HepG2 (cell line): ENCODE measurements at regions not wholly inside any gene's neighbourhood (a gene's known extent, or its start where the extent isn't known, plus 50 kb on each side); places are given as distances from the start of the nearest gene placed in this dataset.

ENCODE experiments used
- ATAC-seq: fragments of 200-7000 bp; cut with Tn5 transposase; 3 replicates; pipeline ENCODE4 v1.9.1; 2020; ENCODE audit warnings: mild to moderate bottlenecking, moderate library complexity
- BruUV-seq: library from RNA; stranded (reverse); fragments of 400-500 nt; replicated peaks from 2 replicates; lab custom pipeline; 2021; lab: Mats Ljungman, UMichigan
- CTCF ChIA-PET: fragments of 300-600 bp; formaldehyde crosslinking; extraction: SDS; loops from one replicate; lab custom pipeline; 2021; ENCODE audit warnings: low total read pairs, inconsistent platforms, low intra/inter-chr PET ratio; lab: Yijun Ruan, JAX
- POLR2A ChIA-PET: fragments of 350-600 bp; sonication (Branson Sonifier 250); formaldehyde crosslinking; loops from one replicate; lab custom pipeline; 2020; ENCODE audit warnings: antibody characterized with exemption, inconsistent platforms; lab: Yijun Ruan, JAX
- DNase-seq: peaks from one replicate; pipeline ENCODE4 v3.0.0-alpha.2; 2015; ENCODE audit warnings: low spot score
- FAIRE-seq: peaks from 3 replicates; lab custom pipeline; 2011; peaks lifted over from hg19 to GRCh38; lab: Jason Lieb, UNC
- H2AFZ ChIP-seq: one replicate; pipeline ENCODE4 v1.6.1; 2011; ENCODE audit warnings: low read length, inconsistent platforms
- H3K27ac ChIP-seq: fragments of 300-600 bp; 3 replicates; pipeline ENCODE4 v1.8.0; 2011; ENCODE audit warnings: mixed run types, mild to moderate bottlenecking, mixed read lengths, low read length, inconsistent platforms; ENCODE audit not compliant: insufficient read depth; ENCODE audit errors: extremely low read length
- H3K27me3 ChIP-seq, 2 experiments: fragments of 200-600 bp in 1 of 2; 2 replicates in 1 of 2; 3 replicates in 1 of 2; pipeline versions ENCODE4 v1.6.0 to v1.8.0; 2011; ENCODE audit warnings: low read length in 2 of 2, mild to moderate bottlenecking in 2 of 2, moderate library complexity in 2 of 2, inconsistent platforms in 1 of 2; ENCODE audit not compliant: insufficient read depth in 2 of 2, control insufficient read depth in 1 of 2
- H3K36me3 ChIP-seq, 2 experiments: fragments of 200-600 bp in 1 of 2; replicated peaks in 1 of 2; 2 replicates in 1 of 2; 3 replicates in 1 of 2; pipeline versions ENCODE4 v1.5.1 to v1.8.0; 2011; ENCODE audit warnings: low read length in 2 of 2, inconsistent platforms in 1 of 2; ENCODE audit not compliant: insufficient read depth in 2 of 2, control insufficient read depth in 1 of 2
- H3K4me1 ChIP-seq: 2 replicates; pipeline ENCODE4 v1.5.1; 2012; ENCODE audit warnings: low read length, inconsistent platforms; ENCODE audit not compliant: insufficient read depth
- H3K4me2 ChIP-seq: 2 replicates; pipeline ENCODE4 v1.6.0; 2011; ENCODE audit warnings: low read depth, low read length, inconsistent platforms
- H3K4me3 ChIP-seq, 3 experiments: fragments of 200-600 bp in 1 of 3; sonication (generic), shearing (Covaris generic) in 1 of 3; replicated peaks in 1 of 3; 2 replicates each; pipeline ENCODE4 v1.5.1; 2011 to 2016; ENCODE audit warnings: low read length in 3 of 3, inconsistent platforms in 2 of 3, low read depth in 2 of 3, mild to moderate bottlenecking in 2 of 3, control low read depth in 1 of 3, mixed read lengths in 1 of 3; ENCODE audit not compliant: insufficient read depth in 1 of 3
- H3K79me2 ChIP-seq: one replicate; pipeline ENCODE4 v1.6.1; 2011; ENCODE audit warnings: low read length, inconsistent platforms; ENCODE audit not compliant: insufficient read depth
- H3K9ac ChIP-seq: 2 replicates; pipeline ENCODE4 v1.6.0; 2011; ENCODE audit warnings: mild to moderate bottlenecking, low read depth, low read length, inconsistent platforms; ENCODE audit not compliant: insufficient read depth
- H3K9me3 ChIP-seq: 2 replicates; pipeline ENCODE4 v1.5.1; 2012; ENCODE audit warnings: mild to moderate bottlenecking, low read length
- H4K20me1 ChIP-seq: 2 replicates; pipeline ENCODE4 v1.6.0; 2011; ENCODE audit warnings: inconsistent platforms, mild to moderate bottlenecking, low read length, moderate library complexity; ENCODE audit not compliant: insufficient read depth
- ELF4 ChIP-seq: sonication (generic); formaldehyde crosslinking; IDR thresholded peaks from 2 replicates; pipeline ENCODE4 v1.5.0; 2020; ENCODE audit warnings: missing genetic modification reagents, mild to moderate bottlenecking, moderate library complexity, borderline replicate concordance
- FOXK1 ChIP-seq: sonication (generic); formaldehyde crosslinking; IDR thresholded peaks from 2 replicates; pipeline ENCODE4 v1.4.0; 2020; ENCODE audit warnings: low read depth, missing genetic modification reagents, borderline replicate concordance
- GFI1 ChIP-seq: sonication (generic); formaldehyde crosslinking; IDR thresholded peaks from 2 replicates; pipeline ENCODE4 v1.5.0; 2020; ENCODE audit warnings: missing genetic modification reagents, mild to moderate bottlenecking, borderline replicate concordance
- HNF4G ChIP-seq, 2 experiments: sonication (generic) in 1 of 2; formaldehyde crosslinking in 1 of 2; IDR thresholded peaks; 2 replicates each; pipeline versions ENCODE4 v1.4.0 to v1.6.1; 2011 to 2020; ENCODE audit warnings: borderline replicate concordance in 2 of 2, low read depth in 2 of 2, mild to moderate bottlenecking in 2 of 2, low read length in 1 of 2, missing genetic modification reagents in 1 of 2, moderate library complexity in 1 of 2
- JDP2 ChIP-seq: sonication (generic); formaldehyde crosslinking; IDR thresholded peaks from 2 replicates; pipeline ENCODE4 v1.8.1; 2022; ENCODE audit warnings: missing genetic modification reagents, borderline replicate concordance
- MLLT10 ChIP-seq: sonication (generic); formaldehyde crosslinking; IDR thresholded peaks from 2 replicates; pipeline ENCODE4 v1.4.0; 2020; ENCODE audit warnings: missing genetic modification reagents
- MXD4 ChIP-seq: IDR thresholded peaks from 2 replicates; pipeline ENCODE4 v1.6.1; 2016; ENCODE audit warnings: mild to moderate bottlenecking, missing biosample characterization, missing genetic modification reagents
- REST ChIP-seq, 2 experiments: IDR thresholded peaks; 2 replicates each; pipeline ENCODE4 v1.6.1; 2011 to 2012; ENCODE audit warnings: low read length in 2 of 2, borderline replicate concordance in 1 of 2, low read depth in 1 of 2, mild to moderate bottlenecking in 1 of 2, moderate library complexity in 1 of 2
- RORA ChIP-seq: sonication (generic); formaldehyde crosslinking; IDR thresholded peaks from 2 replicates; pipeline ENCODE4 v1.5.0; 2020; ENCODE audit warnings: mild to moderate bottlenecking, missing genetic modification reagents, moderate library complexity
- TOE1 ChIP-seq: sonication (generic); formaldehyde crosslinking; IDR thresholded peaks from 2 replicates; pipeline ENCODE4 v1.4.0; 2020; ENCODE audit warnings: mild to moderate bottlenecking, missing genetic modification reagents
- ZBTB20 ChIP-seq: sonication (generic); formaldehyde crosslinking; IDR thresholded peaks from 2 replicates; pipeline ENCODE4 v1.8.1; 2023; ENCODE audit warnings: missing genetic modification reagents, low read depth, mild to moderate bottlenecking, borderline replicate concordance
- ZKSCAN8 ChIP-seq: IDR thresholded peaks from 2 replicates; pipeline ENCODE4 v1.6.1; 2016; ENCODE audit warnings: borderline replicate concordance, missing genetic modification reagents, missing compliant biosample characterization
- ZNF746 ChIP-seq: sonication (generic); formaldehyde crosslinking; IDR thresholded peaks from 2 replicates; pipeline ENCODE4 v1.8.0; 2022; ENCODE audit warnings: mild to moderate bottlenecking, missing genetic modification reagents
- ZNF761 ChIP-seq: sonication (generic); formaldehyde crosslinking; conservative IDR thresholded peaks from 2 replicates; pipeline ENCODE4 v1.4.0; 2020; ENCODE audit warnings: mild to moderate bottlenecking, missing genetic modification reagents
- ZZZ3 ChIP-seq: sonication (generic); formaldehyde crosslinking; IDR thresholded peaks from 2 replicates; pipeline ENCODE4 v1.4.0; 2020; ENCODE audit warnings: missing genetic modification reagents, mild to moderate bottlenecking, borderline replicate concordance
- WGBS: methylation state at CpG from one replicate; pipeline ENCODE4 v1.1.6; 2017; ENCODE audit warnings: low lambda C conversion rate; 5-methylcytosine and 5-hydroxymethylcytosine counted together
- in situ Hi-C: cut with HindIII; loops from 2 replicates; pipeline ENCODE4 v1.10.0; 2017; ENCODE audit warnings: low pct_unique_long_range_greater_than_20kb; ENCODE audit not compliant: extremely low pct_ligation_motif_present
- intact Hi-C: fragments of 100-400 bp; cut with micrococcal nuclease; formaldehyde crosslinking; loops from one replicate; pipeline ENCODE4 v1.10.0; 2022; ENCODE audit not compliant: unreplicated experiment
- TF ChIP-seq, protein P1 (sequence below): sonication (generic); formaldehyde crosslinking; IDR thresholded peaks from 2 replicates; pipeline ENCODE4 v1.8.1; 2023; ENCODE audit warnings: missing genetic modification reagents, mild to moderate bottlenecking, borderline replicate concordance

GRCh38 chr4:27154706-27155105 is 294.1 kb downstream of the STIM2 start:
- no peaks in the 10 kb centered on the region for H3K9me3 ChIP-seq
- no peak overlapping the region for H3K9ac ChIP-seq
- no peaks in the 10 kb centered on the region for H3K79me2 ChIP-seq
- ATAC-seq (no peak), DNase-seq (no peak), FAIRE-seq (no peak)
- no peak overlapping the region for H3K27ac ChIP-seq
- no peak overlapping the region for H3K4me2 ChIP-seq
- TF ChIP-seq MLLT10 (no peak), ZZZ3 (CRISPR knock-in tag) (no peak), RORA (CRISPR knock-in tag) (no peak), TOE1 (CRISPR knock-in tag) (no peak), MXD4 (CRISPR knock-in tag) (no peak), ELF4 (no peak), ZKSCAN8 (no peak), JDP2 (CRISPR knock-in tag) (no peak)
- TF ChIP-seq, protein P1, sequence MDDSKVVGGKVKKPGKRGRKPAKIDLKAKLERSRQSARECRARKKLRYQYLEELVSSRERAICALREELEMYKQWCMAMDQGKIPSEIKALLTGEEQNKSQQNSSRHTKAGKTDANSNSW (CRISPR knock-in tag) = no peak
- CTCF ChIA-PET = no interaction called here
- 0% methylated on average over 3 of the region's 3 CpGs for WGBS
- BruUV-seq = no TSS peak
- H4K20me1 ChIP-seq = no peaks in the 10 kb centered on the region
- H3K27me3 ChIP-seq = no peaks in the 10 kb centered on the region
- no peak overlapping the region for H2AFZ ChIP-seq
- H3K4me1 ChIP-seq = no peaks in the 10 kb centered on the region
- H3K4me3 ChIP-seq = no peak overlapping the region
- H3K36me3 ChIP-seq = no peaks in the 10 kb centered on the region
- POLR2A ChIA-PET = no interaction called here
- intact Hi-C loops (no loop called here), in situ Hi-C loops (no loop called here)

DNA sequence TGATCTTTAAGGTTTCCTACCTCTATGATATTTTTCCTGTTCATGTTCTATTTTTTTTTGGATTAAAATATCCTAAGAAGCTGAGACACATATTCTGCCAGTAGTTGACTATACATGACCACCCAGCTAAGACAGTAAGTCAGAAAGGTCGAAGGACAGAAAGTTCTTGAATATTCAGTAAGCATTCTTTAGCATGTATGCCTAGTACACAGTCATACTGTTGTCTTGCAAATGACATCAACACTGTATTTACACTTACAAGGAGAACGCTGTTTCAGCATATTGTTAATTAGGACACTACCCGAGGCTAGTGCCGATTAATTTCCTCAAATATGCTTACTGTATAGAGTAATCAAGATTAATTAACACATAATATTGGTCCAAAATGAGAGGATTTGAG is 300.6 kb downstream of the STIM2 start:
- Histone ChIP-seq H2AFZ (no peak overlapping the region), H4K20me1 (no peaks in the 10 kb centered on the region), H3K36me3 (no peaks in the 10 kb centered on the region), H3K4me3 (no peak overlapping the region), H3K4me1 (no peaks in the 10 kb centered on the region), H3K9ac (no peak overlapping the region), H3K9me3 (no peaks in the 10 kb centered on the region), H3K4me2 (no peak overlapping the region), H3K79me2 (no peaks in the 10 kb centered on the region), H3K27me3 (no peaks in the 10 kb centered on the region), H3K27ac (no peak overlapping the region)
- ChIA-PET CTCF (no interaction called here), POLR2A (no interaction called here)
- intact Hi-C loops (no loop called here), in situ Hi-C loops (no loop called here)
- DNase-seq = no peak
- FAIRE-seq = no peak
- BruUV-seq = no TSS peak
- 0% methylated on average over 4 of the region's 4 CpGs for WGBS
- no peak for ATAC-seq
- TF ChIP-seq HNF4G (IDR thresholded peaks at IDR 0.05; ENCODE audit: borderline replicate concordance, low read depth, low read length) = no peak
- TF ChIP-seq HNF4G (CRISPR knock-in tag; IDR thresholded peaks at IDR 0.05; ENCODE audit: borderline replicate concordance, low read depth) = no peak
- no peak for TF ChIP-seq ZBTB20
- no peak for TF ChIP-seq REST (IDR thresholded peaks at IDR 0.05; ENCODE audit: borderline replicate concordance in 1 of 2, low read depth in 1 of 2, low read length in 2 of 2)
- TF ChIP-seq FOXK1 (CRISPR knock-in tag) = no peak
- TF ChIP-seq ZNF746 (CRISPR knock-in tag) = no peak
- TF ChIP-seq GFI1 (CRISPR knock-in tag) = no peak
- no peak for TF ChIP-seq ZNF761 (CRISPR knock-in tag)
